Fibroblast of skin of left quadriceps (primary cell): ENCODE measurements at regions not wholly inside any gene's neighbourhood (a gene's known extent, or its start where the extent isn't known, plus 50 kb on each side); places are given as distances from the start of the nearest gene placed in this dataset.
"Not testable (repeated sequence)": the region's sequence is repeated elsewhere in the genome, so short reads cannot be mapped to it uniquely, and the experiment has no call there.

Experiments used
- DNase-seq, 2 experiments: peaks; one replicate each; pipeline ENCODE4 v3.0.0-alpha.2; 2013; ENCODE audit warnings: low read depth in 2 of 2

GRCh38 chr7:89771003-89771636 lies 383.1 kb upstream of the STEAP1 start:
- DNase-seq, result no peak

- no peak for DNase-seq
Measured at GRCh38 chr7:89772276-89772675, 382.0 kb upstream of the STEAP1 start.

GRCh38 chr7:89773611-89774010 lies 380.7 kb upstream of the STEAP1 start:
- no peak for DNase-seq

- DNase-seq, result no peak
Measured at GRCh38 chr7:89775459-89775858, 378.8 kb upstream of the STEAP1 start.

- no peak for DNase-seq
Measured at GRCh38 chr7:89776980-89777379, 377.3 kb upstream of the STEAP1 start.

GRCh38 chr7:89777499-89777898 lies 376.8 kb upstream of the STEAP1 start:
- DNase-seq, result no peak

- DNase-seq, result no peak
Measured at GRCh38 chr7:89780291-89780690, 374.0 kb upstream of the STEAP1 start.

GRCh38 chr7:89796481-89796880 lies 357.8 kb upstream of the STEAP1 start:
- DNase-seq, result no peak

- no peak for DNase-seq
Measured at GRCh38 chr7:89797965-89798598, 356.2 kb upstream of the STEAP1 start.

GRCh38 chr7:89798599-89798996 lies 355.7 kb upstream of the STEAP1 start:
- DNase-seq, result no peak

- no peak for DNase-seq
Measured at GRCh38 chr7:89800761-89801160, 353.5 kb upstream of the STEAP1 start.

GRCh38 chr7:89809291-89809690 lies 345.0 kb upstream of the STEAP1 start:
- no peak for DNase-seq

- no peak for DNase-seq
Measured at GRCh38 chr7:89813081-89813480, 341.2 kb upstream of the STEAP1 start.

- DNase-seq, result no peak
Measured at GRCh38 chr7:89826121-89826520, 328.1 kb upstream of the STEAP1 start.

- no peak for DNase-seq
Measured at GRCh38 chr7:89826557-89826956, 327.7 kb upstream of the STEAP1 start.

GRCh38 chr7:89837515-89837914 lies 316.8 kb upstream of the STEAP1 start:
- DNase-seq, result peak in 1 of 2 experiments; percentile 0

GRCh38 chr7:89839329-89839728 lies 314.9 kb upstream of the STEAP1 start:
- DNase-seq, result no peak

- DNase-seq, result no peak
Measured at GRCh38 chr7:89845952-89846351, 308.3 kb upstream of the STEAP1 start.

GRCh38 chr7:89849052-89849451 lies 305.2 kb upstream of the STEAP1 start:
- no peak for DNase-seq

GRCh38 chr7:89857053-89857452 lies 297.2 kb upstream of the STEAP1 start:
- not testable (repeated sequence) for DNase-seq

GRCh38 chr7:89857767-89858166 lies 296.5 kb upstream of the STEAP1 start:
- no peak for DNase-seq

- DNase-seq, result no peak
Measured at GRCh38 chr7:89887489-89887888, 266.8 kb upstream of the STEAP1 start.

GRCh38 chr7:89908736-89909135 lies 245.5 kb upstream of the STEAP1 start:
- DNase-seq, result no peak

GRCh38 chr7:89914711-89915110 lies 239.6 kb upstream of the STEAP1 start:
- no peak for DNase-seq
